GM12892 (cell line): ENCODE measurements at regions not wholly inside any gene's neighbourhood (a gene's known extent, or its start where the extent isn't known, plus 50 kb on each side); places are given as distances from the start of the nearest gene placed in this dataset.

Experiments used
- POLR2AphosphoS5 ChIP-seq: IDR thresholded peaks from 2 replicates; pipeline ENCODE4 v1.6.1; 2011; ENCODE audit warnings: low read depth, low read length, control low read depth
- TAF1 ChIP-seq: IDR thresholded peaks from 2 replicates; pipeline ENCODE4 v1.6.1; 2011; ENCODE audit warnings: low read depth, mild to moderate bottlenecking, control low read depth, low read length, borderline replicate concordance

GRCh38 chr4:71181332-71181731, 157.5 kb upstream of the SLC4A4 start:
- TF ChIP-seq TAF1 (no peak), POLR2AphosphoS5 (no peak)
